KMS-11 (cell line): ENCODE measurements at regions not wholly inside any gene's neighbourhood (a gene's known extent, or its start where the extent isn't known, plus 50 kb on each side); places are given as distances from the start of the nearest gene placed in this dataset.

Source experiments
- H2AFZ ChIP-seq: fragments of 200-600 bp; sonication (generic); 2 replicates; pipeline ENCODE4 v1.6.1; 2016; ENCODE audit warnings: antibody characterized with exemption, mixed run types, low read depth
- H3K27ac ChIP-seq: fragments of 200-600 bp; sonication (generic); 2 replicates; pipeline ENCODE4 v1.6.1; 2016; ENCODE audit warnings: mild to moderate bottlenecking, mixed run types
- H3K27me3 ChIP-seq: fragments of 200-600 bp; sonication (generic); 2 replicates; pipeline ENCODE4 v1.6.1; 2017; ENCODE audit warnings: mild to moderate bottlenecking, low read depth, mixed run types, moderate library complexity; ENCODE audit not compliant: insufficient read depth
- H3K36me3 ChIP-seq: fragments of 200-600 bp; sonication (generic); 2 replicates; pipeline ENCODE4 v1.6.1; 2017; ENCODE audit warnings: mild to moderate bottlenecking, mixed run types; ENCODE audit not compliant: insufficient read depth
- H3K4me1 ChIP-seq: fragments of 200-600 bp; sonication (generic); 2 replicates; pipeline ENCODE4 v1.6.1; 2016; ENCODE audit warnings: mild to moderate bottlenecking, low read depth, mixed run types; ENCODE audit not compliant: poor library complexity, severe bottlenecking
- H3K4me2 ChIP-seq: fragments of 200-600 bp; sonication (generic); 2 replicates; pipeline ENCODE4 v1.7.0; 2016; ENCODE audit warnings: mild to moderate bottlenecking, mixed run types
- H3K4me3 ChIP-seq: fragments of 200-600 bp; sonication (generic); IDR thresholded peaks from 2 replicates; pipeline ENCODE4 v1.6.1; 2017; ENCODE audit warnings: low read depth, low read length, mixed read lengths; ENCODE audit not compliant: insufficient read depth
- H3K79me2 ChIP-seq: fragments of 200-600 bp; sonication (generic); 2 replicates; pipeline ENCODE4 v1.6.1; 2016; ENCODE audit warnings: low read depth, mixed run types; ENCODE audit not compliant: insufficient read depth
- H3K9ac ChIP-seq: fragments of 200-600 bp; sonication (generic); 2 replicates; pipeline ENCODE4 v1.6.1; 2016; ENCODE audit warnings: mild to moderate bottlenecking, mixed run types
- H4K20me1 ChIP-seq: fragments of 200-600 bp; sonication (generic); 2 replicates; pipeline ENCODE4 v1.6.1; 2016; ENCODE audit warnings: mild to moderate bottlenecking, mixed run types; ENCODE audit not compliant: insufficient read depth
- TF ChIP-seq, protein P1 (sequence below): fragments of 200-600 bp; sonication (generic); conservative IDR thresholded peaks from 2 replicates; pipeline ENCODE4 v1.6.1; 2017; ENCODE audit warnings: low read depth, mild to moderate bottlenecking, antibody characterized with exemption, low read length, moderate library complexity, mixed read lengths

DNA sequence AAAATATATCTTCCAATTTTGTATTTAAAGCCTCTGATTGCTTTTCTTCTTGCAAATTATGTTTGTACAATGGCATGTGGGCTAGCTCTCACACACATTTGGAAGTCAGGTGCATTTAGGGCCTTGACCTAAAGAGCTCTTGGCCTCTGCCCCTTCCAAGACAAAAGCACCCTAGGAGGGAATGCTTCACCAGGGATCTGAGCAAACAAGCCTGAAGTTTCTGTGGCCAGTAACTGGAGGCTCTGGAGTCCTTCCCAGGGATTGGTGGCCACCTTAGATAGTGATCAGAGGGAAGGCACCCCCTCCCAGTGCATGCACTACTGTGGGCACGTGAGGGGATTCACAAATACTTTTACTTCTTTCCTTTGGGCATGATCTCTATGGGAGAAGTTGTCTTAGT, 60.3 kb upstream of the DIPK2B start:
- no peak overlapping the region for H3K9ac ChIP-seq
- H3K27me3 ChIP-seq = no peaks in the 10 kb centered on the region
- H3K79me2 ChIP-seq = no peaks in the 10 kb centered on the region
- H3K36me3 ChIP-seq = no peaks in the 10 kb centered on the region
- no peak overlapping the region for H3K4me2 ChIP-seq
- no peak overlapping the region for H2AFZ ChIP-seq
- H4K20me1 ChIP-seq = no peaks in the 10 kb centered on the region
- no peak overlapping the region for H3K4me3 ChIP-seq
- H3K27ac ChIP-seq = no peak overlapping the region
- H3K4me1 ChIP-seq = no peaks in the 10 kb centered on the region
- TF ChIP-seq, protein P1, sequence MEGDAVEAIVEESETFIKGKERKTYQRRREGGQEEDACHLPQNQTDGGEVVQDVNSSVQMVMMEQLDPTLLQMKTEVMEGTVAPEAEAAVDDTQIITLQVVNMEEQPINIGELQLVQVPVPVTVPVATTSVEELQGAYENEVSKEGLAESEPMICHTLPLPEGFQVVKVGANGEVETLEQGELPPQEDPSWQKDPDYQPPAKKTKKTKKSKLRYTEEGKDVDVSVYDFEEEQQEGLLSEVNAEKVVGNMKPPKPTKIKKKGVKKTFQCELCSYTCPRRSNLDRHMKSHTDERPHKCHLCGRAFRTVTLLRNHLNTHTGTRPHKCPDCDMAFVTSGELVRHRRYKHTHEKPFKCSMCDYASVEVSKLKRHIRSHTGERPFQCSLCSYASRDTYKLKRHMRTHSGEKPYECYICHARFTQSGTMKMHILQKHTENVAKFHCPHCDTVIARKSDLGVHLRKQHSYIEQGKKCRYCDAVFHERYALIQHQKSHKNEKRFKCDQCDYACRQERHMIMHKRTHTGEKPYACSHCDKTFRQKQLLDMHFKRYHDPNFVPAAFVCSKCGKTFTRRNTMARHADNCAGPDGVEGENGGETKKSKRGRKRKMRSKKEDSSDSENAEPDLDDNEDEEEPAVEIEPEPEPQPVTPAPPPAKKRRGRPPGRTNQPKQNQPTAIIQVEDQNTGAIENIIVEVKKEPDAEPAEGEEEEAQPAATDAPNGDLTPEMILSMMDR = no peak

DNA sequence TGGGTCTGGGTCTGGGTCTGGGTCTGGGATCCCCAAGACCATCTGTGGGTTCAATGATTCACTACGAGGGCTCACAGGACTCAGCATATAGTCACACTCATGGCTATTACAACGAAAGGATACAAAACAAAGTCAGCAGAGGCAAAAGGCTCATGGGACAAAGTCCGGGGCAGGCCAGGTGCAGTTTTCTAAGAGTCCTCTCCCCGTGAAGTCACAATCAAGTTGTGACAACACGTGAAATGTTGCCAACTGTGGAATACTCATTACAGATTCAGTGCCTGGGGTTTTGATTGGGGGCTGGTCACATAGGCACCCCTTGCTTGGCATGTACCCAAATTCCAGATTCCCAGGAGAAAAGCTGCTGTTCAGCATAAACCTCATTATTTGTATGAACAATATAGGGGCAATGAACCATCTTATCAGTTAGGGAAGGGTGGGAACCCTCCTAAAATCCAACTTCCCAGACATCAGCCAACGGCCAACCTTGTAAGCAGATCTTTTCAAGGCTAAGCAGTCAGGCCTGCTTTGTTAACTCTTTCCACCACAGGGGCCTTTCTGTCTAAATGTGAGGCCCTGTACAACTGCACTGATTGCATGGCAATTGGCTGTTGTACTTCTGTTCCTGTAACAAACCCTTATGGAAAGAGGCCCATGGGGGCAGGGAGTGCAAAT, 58.2 kb upstream of the DIPK2B start:
- H4K20me1 ChIP-seq = no peaks in the 10 kb centered on the region
- H3K9ac ChIP-seq = no peak overlapping the region
- H3K4me1 ChIP-seq = no peaks in the 10 kb centered on the region
- no peak overlapping the region for H3K27ac ChIP-seq
- no peak overlapping the region for H3K4me3 ChIP-seq
- no peaks in the 10 kb centered on the region for H3K36me3 ChIP-seq
- no peak overlapping the region for H2AFZ ChIP-seq
- H3K27me3 ChIP-seq = no peaks in the 10 kb centered on the region
- no peak overlapping the region for H3K4me2 ChIP-seq
- H3K79me2 ChIP-seq = no peaks in the 10 kb centered on the region
- TF ChIP-seq, protein P1 = no peak
